MM.1S (cell line): ENCODE measurements at regions not wholly inside any gene's neighbourhood (a gene's known extent, or its start where the extent isn't known, plus 50 kb on each side); places are given as distances from the start of the nearest gene placed in this dataset.

Experiments
- EZH2phosphoT487 ChIP-seq: fragments of 300-600 bp; sonication (generic); IDR thresholded peaks from 2 replicates; pipeline ENCODE4 v1.6.1; 2018; ENCODE audit warnings: antibody characterized with exemption, low read length
- TF ChIP-seq, protein P1 (sequence below): fragments of 300-600 bp; sonication (generic); IDR thresholded peaks from 2 replicates; pipeline ENCODE4 v1.5.1; 2016; ENCODE audit warnings: antibody characterized with exemption, low read length, mixed read lengths

DNA sequence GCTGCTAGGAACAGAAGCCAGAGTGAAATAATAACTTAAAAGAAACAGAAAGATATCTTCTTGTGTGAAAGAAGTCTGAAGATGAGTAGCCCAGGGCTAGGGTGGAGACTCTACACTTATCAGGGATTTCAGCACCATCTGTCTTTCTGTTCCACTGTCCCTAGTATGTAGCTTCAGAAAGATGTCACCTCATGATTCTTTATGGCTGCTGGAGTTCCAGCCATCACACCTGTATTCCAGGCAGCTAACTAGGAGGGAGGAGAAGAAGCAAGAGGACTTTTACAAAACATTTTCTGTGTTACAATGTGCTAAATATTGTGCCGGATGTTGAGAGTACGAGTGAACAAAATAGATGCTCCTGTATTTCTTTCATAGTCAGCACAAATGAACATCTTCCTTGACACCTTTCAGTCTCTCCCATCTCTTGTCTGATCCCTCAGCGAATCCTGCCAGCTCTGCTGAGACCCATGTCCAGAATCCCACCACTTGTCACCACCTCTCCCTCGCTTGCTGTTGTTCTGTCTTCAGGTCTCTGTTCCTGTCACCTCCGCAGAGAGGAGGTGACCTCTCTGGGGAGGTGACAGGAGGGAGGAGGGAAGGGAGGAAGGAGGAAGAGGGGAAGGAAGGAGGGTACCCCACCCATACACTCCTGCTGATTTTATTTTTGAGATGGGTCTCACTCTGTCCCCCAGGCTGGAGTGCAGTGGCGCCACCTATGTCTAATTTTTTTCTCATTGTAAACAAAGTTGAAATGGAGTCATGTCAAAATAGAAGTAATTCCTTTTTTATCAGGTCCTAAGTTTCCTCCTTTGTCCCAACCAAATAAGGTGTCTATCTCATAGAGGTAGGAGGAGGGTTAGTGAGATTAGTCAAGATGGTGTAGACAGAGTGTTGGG, 188.9 kb downstream of the TFAP2C start:
- TF ChIP-seq, protein P1, sequence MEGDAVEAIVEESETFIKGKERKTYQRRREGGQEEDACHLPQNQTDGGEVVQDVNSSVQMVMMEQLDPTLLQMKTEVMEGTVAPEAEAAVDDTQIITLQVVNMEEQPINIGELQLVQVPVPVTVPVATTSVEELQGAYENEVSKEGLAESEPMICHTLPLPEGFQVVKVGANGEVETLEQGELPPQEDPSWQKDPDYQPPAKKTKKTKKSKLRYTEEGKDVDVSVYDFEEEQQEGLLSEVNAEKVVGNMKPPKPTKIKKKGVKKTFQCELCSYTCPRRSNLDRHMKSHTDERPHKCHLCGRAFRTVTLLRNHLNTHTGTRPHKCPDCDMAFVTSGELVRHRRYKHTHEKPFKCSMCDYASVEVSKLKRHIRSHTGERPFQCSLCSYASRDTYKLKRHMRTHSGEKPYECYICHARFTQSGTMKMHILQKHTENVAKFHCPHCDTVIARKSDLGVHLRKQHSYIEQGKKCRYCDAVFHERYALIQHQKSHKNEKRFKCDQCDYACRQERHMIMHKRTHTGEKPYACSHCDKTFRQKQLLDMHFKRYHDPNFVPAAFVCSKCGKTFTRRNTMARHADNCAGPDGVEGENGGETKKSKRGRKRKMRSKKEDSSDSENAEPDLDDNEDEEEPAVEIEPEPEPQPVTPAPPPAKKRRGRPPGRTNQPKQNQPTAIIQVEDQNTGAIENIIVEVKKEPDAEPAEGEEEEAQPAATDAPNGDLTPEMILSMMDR: no peak
- no peak for TF ChIP-seq EZH2phosphoT487
